Stimulated activated CD4-positive, alpha-beta T cell treated with anti-CD3 and anti-CD28 coated beads, Interleukin-4, amount 100 ng/mL, for 1 hour (primary cell): ENCODE measurements at regions not wholly inside any gene's neighbourhood (a gene's known extent, or its start where the extent isn't known, plus 50 kb on each side); places are given as distances from the start of the nearest gene placed in this dataset.
"Not testable (repeated sequence)": the region's sequence is repeated elsewhere in the genome, so short reads cannot be mapped to it uniquely, and the experiment has no call there.

Experiments used
- DNase-seq: peaks from one replicate; pipeline ENCODE4 v3.0.0-alpha.2; 2020

DNA sequence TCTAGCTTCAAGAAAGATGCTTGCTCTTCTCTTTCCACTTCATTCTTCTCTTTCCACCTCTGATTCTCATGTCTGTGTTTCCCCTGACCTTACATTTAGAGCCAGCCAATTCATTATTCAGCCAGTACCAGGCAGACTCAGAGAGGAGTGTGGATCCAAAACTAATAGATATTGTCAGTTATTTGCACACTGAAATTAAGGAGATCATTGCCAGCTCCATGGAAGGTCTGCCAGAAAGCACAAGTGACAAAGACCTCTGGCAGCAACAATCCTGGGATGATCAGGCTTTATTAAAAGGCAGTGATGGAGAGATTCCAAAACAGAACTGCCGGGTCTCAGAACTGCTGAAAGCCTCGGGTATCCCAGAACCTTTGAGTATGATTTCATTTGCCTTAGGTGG is 749.4 kb downstream of the XPNPEP1 start:
- no peak for DNase-seq

DNA sequence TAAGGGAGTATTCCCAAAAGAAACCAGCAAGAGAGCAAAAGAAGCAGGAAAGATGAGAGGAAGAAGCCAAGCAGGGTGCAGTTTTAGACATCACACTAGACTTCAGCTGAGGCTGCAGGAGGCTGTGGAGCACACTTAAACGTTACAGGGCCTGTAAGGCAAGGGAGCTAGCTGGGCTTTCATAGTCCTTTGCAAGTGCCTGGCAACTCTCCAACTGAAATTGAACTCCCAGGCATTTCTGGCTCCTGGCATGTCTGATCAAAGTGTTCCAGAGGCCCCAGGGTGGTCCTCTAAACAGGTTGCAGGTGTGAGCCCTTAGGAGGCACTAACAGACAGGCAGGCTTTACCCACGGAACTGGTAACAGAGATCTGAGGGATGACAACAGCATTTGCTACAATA is 750.2 kb downstream of the XPNPEP1 start:
- DNase-seq, result no peak

DNA sequence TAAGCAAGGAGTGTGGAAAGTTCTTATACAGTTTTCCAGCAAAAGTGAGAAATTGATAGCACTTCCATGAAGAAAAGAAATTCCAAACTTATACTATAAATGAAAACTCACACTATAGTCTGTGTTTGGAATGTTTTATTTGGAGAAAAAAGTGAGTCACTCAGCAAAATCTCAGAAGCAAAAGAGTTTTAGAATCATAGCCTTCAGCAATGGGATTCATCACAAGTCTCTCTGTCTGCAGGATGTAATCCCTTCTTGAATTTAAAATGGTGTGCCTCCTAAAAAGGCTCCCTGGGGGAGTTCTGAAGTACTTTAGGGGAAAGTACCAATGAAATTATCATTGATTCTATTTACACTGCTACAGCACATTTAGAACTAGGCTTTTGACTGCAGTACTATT is 756.4 kb downstream of the XPNPEP1 start:
- no peak for DNase-seq

DNA sequence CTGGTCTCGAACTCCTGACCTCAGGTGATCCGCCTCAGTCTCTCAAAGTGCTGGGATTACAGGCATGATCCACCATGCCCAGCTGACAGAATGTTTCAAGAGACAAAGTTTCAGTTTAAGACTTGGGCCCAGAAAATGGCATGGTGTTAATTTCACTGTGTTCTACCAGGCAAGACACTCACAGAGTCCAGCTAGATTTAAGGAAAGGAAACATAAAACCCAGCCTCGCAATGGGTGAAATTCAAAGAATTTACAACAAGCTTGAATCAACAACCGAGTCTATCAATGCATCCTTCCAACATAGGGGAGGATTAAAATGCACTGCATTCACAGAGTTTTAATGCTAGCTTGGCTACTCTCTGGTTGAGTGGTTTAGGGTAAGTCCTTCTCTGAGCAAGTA is 764.0 kb downstream of the XPNPEP1 start:
- DNase-seq, result no peak

DNA sequence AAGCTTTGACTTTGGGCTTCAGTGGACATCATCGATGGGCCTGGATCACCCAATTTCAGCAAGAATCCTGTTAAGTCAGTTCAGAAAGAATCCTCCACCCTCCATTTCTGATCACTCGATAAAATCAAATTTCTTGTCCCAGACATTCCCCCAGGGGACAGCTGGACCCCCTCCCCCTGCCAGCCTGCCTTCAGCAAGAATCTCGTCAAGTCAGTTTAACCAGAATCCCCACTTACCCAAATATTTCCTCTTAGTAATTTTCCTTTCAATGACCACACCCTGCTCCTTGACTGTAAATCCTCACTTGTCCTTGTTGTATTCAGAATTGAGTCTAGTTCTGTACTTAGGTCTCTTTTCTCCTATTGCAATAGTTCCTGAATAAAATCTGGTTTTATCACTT is 766.9 kb downstream of the XPNPEP1 start:
- DNase-seq, result no peak

DNA sequence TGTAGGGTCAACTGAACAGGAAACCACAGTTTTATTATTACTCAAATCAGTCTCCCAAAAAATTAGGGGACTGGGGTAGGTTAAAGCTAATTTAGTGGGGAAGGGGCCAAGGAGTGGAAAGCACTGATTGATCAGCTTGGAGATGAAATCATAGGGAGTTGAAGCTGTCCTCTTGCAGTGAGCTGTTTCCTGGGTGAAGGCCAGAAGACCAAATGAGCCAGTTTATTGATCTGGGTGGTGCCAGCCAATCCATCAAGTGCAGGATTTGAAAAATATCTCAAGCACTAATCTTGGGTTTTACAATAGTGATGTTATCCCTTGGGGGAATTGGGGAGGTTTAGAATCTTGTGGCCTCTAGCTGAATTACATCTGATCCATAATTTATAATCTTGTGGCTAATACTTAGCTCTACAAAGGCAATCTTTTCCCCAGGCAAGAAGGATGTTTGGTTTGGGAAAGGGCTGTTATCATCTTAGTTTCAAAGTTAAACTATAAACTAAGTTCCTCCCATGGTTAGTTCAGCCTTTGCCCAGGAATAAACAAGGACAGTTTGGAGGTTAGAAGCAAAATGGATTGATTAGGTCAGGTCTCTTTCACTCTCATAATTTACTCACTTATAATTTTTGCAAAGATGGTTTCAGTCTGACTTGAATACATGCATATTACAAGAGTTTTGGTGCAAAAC is 773.5 kb downstream of the XPNPEP1 start:
- no peak for DNase-seq

DNA sequence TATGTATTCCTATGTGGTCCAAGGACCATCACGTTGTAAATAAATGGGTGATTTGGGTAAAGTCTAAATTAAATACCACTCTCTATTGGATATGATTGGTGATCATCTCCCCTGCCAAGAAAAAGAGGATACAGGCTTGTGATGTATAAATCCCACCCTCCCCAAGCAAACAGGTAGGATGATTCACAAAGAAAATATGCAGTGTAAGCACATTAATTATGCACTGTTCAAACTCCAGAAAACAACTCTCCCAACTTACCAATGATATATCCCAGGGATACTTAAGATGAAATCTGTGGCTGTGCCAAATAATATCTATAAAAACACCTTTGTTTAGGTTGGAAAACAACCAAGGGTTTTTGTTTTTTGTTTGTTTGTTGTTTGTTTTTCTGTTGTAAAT is 795.9 kb downstream of the XPNPEP1 start:
- no peak for DNase-seq

DNA sequence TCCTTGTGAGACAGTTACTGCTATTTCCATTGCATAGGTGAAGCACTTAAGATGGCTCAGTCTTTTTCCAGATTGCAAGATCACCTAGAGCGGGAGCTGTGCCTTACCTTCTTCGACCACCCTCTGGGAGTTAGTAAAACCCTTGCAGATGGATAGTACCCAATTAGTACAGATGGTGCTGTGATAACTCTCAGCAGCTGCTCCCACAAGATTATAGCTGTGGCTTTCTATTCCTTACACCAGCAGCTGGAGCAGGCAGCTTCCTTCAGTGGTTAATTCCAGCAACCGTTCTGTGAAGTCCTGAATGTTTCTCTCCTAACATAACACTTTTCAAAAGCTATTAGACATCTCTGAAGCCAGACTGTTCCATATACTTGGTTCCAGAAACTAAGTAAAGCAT is 796.8 kb downstream of the XPNPEP1 start:
- DNase-seq, result no peak

DNA sequence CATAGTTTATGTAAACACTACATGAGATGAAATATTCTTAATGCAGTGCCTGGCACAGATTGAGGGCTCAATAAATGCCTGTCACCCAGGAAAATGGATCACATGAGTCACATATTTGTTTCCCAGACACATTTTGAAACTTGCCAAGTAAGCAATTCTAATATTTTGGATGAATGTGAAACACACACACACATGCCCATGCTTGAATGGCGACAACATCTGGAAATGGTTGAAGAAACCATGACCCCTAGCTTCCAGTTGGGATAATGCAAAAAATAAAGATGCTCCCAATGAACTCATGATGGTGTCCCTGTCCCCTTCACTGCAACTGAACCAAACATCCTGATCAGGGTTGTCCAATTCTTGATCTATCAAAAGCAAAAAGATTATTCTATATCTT is 797.3 kb downstream of the XPNPEP1 start:
- no peak for DNase-seq

DNA sequence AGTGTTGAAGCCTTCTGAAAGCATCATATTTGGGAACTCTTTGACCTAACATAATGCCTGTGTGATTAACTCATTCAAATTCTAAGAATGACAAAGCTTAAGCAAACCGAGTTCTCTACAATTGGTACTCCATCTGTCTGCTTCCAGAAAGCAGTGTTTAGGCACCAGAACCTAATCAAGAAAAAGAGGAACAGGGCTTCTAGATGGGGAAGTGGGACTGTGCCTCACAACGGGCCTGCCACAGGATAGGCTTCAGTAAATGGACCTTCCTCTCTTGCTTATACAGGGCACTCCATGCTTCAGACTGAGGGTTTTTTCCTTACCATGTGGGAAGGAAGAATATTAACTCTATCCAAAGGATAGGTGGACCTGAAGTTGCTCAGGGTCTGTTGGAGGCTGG is 808.1 kb downstream of the XPNPEP1 start:
- DNase-seq, result no peak

DNA sequence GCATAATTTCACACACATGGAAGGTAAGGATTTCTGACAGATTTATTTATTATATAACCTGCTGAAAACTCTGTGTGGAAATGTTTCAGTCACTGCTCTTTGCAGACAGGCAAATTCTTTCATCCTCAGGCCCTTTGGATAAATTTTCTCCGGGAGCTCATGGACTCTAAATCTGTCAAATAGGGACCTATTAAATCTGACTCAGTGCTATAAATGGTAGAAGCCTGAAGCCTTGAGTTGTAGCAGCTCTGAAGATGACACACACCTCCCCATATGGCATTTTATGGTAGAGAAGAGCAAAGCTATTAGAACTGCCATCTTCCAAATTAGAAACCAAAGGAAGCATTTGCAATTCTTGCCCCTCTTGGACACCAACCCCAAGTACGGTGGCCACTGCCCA is 808.7 kb downstream of the XPNPEP1 start:
- DNase-seq, result no peak

DNA sequence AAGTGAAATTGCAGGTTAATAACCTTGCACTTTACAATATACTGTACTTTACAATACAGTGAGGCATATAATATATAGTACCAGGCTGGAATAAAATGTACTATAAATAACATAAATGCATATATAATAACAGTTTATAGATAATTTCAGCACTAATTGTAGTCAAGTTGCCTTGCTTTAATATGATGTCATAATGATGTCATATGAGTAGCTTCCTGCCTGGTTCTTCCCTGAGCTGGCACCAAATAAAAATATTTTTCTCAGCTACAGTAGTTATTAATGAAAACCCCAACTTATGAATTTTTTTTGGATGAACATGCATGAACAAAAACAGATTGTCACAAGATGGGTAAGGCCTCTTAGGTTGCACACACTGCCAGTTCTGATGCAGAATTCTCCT is 816.7 kb downstream of the XPNPEP1 start:
- no peak for DNase-seq

DNA sequence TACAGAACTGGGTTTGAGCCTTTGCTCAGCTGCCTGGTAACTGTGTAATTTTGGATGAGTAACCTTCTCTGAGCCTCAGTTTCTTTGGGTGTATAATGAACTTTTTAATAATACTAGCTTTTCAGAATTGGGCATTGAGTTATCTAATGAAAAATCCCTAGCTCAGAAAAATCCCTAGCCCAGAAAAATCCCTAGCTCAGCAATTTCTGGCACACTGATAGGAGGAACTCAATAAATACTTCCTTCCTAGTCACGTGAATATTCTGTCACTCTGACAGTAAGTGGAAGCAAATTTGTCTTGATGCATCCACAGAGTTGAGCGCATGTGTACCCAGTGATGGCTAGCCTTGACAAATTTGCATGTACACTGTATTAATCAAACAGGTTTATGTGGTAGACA is 817.6 kb downstream of the XPNPEP1 start:
- DNase-seq, result no peak

DNA sequence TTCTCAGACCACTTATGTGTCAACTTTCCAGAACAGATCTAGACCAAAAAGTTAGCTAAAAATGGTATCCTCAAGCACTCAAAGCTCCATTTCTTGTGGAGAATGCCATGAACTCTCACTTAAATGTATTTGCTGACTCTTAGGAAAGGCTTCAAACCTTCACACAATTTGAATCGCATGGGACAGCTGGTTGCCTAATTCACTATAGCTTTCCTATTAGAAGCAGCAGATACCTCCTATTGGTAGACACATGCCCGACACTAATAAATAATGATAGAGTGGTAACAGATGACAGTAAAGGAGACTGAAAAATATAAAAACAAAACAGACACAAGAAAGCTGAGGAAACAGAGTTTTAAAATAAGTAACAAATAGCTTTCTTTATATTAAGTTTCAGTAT is 818.5 kb downstream of the XPNPEP1 start:
- no peak for DNase-seq

DNA sequence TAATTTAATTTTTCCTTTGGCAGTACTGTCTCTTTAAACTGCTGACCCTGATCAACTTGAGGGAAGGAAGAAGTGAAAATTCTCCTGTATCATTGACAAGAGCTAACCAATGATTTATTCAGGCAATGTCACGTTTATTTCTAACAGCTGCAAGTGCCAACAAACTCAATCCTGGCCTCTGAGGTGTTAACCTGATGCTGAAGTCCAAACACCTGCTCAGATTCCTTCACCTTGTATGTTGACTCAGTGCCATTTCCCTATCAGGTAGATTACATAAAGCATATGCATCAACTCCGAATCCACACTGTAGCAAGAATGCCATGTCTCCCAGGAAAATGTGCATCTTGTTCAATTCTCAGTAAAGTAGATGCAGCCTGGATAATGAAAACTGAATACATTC is 820.0 kb downstream of the XPNPEP1 start:
- no peak for DNase-seq

DNA sequence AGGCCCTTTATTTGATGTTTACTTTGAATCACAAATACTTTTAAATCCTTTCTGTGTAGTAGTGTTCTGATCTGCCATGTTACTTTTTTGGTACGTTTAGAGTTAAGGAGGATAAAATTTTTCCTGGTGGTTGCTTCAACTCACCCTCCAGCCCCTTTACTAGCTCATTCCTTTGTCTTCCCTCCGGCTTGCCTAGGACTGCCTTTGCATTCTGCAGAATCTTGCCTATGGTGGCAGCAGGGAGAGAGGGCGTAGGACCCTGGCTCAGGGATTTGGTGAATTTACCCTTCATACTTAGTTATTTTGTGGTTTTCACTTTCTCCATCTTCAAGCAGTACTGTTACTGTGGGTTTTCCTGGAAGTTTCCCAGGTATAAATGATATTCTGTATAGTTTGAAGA is 833.5 kb downstream of the XPNPEP1 start:
- no peak for DNase-seq

DNA sequence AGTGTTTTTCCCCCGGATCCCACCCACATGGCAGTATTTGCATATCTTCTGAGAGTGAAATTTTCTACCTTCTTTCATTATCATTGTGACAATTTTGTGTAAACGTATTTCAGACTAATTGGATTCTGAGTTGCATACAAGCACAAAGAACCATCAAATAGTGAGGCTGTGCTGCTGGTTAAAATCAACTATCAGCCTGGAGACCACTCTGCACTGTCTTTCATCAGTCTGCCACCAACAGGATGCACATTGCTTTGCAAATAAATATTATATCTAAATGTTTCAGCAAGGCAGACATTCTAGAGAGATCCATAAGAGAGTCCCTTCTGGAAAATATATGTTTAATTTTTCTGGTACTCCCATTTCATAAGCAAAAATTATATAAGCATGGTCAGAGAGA is 851.8 kb downstream of the XPNPEP1 start:
- DNase-seq, result no peak

DNA sequence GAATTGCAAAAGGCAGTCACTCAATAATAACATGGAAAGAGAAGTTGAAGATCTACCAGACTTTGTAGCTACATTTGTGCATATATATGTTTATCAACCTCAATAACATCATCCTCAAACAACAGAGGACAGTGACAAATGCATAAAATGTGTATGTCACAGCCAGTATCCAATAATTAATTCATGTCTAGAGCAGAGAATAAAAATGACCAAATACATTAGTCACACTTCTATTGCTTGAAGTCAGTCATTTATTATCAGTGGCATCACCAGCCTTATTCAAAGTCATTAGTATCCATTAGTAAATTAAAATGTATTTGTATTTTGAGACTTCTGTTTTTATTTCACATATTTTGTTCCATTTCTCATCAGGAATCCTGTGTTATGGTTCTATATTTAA is 852.8 kb downstream of the XPNPEP1 start:
- no peak for DNase-seq

DNA sequence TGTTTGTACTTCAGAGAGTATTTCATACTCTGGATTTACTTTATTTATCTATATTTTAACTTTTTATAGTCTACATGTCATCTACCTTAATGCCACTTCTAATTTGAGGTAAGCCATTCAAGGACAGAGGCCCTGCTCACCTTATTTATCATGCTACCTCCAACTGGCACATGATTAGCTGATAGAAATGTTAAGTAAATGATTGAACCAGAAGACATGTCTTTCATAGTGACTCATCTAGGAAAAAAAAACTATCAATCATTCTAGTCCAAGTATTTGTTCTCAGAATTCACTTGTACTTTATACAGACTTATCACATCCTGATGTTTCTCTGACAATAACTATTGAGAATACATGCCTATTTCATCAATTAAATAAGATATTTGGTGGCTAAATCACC is 856.3 kb downstream of the XPNPEP1 start:
- DNase-seq, result no peak

DNA sequence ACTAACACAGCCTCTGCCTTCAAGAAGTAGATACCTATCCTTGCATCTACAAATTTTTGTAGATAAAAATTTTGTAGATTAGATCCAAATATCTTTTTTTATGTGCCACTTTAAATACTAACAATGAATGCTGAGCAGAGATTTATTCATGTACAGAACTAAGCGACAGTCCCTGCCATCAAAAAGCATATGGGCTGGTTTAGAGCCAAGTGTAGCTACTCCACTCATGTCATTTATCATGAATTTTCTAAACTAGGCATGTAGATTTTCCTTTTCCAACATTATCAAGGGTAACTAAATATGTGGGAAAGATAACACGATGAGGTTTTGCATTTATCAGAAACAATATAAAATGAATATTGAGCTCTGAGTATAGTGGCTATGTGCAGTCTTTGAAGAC is 857.5 kb downstream of the XPNPEP1 start:
- DNase-seq, result no peak

DNA sequence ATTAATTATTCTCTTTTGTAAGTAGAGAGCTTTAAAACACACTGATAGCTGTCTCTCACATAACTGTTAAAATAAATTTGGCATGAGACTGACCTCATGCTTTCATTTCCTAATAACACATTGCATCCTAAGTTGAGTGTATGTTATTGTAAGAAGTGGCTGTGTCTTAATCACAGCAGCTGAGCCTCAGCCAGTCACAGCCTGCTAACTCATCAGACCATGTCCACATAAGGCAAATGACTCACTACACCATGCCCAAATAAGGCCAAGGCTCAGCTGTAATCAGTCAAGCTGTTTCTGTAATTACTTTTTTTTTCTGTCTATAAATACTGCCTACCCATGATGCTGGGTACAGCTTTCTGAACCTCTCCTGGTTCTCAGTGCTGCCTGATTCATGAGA is 860.9 kb downstream of the XPNPEP1 start:
- DNase-seq, result no peak

DNA sequence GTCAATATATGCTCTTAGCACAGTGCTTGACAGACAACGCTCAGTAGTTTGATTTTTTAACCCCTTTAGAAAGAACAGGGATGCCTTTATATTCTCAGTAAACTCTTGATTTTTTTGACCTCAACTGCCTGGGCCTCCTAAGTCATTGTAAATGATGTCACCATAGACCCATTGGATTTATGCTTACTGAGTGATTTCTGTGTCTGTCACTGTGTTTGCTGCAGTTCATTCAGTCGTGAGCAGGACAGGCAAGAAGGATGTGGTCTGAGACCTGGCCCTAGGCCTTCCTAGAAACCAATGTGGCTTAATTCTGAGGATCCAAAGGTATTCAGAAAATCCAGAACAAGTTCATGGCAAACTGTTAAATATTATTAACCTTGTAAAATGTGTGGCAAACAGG is 868.1 kb downstream of the XPNPEP1 start:
- no peak for DNase-seq

DNA sequence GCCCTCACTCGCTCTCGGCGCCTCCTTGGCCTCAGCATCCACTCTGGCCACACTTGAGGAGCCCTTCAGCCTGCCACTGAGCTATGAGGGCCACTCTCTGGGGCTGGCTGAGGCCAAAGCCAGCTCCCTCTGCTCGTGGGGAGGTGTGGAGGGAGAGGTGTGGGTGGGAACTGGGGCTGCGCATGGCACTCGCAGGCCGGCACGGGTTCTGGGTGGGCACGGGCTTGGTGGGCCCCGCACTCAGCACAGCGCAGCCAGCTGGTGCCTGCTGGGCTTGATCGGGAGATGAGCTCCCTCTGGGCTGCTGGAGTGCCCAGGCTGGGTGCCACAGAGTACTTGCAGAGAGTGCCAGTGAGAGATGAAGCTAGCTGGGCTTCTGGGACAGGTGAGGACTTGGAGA is 875.5 kb downstream of the XPNPEP1 start:
- DNase-seq, result no peak

DNA sequence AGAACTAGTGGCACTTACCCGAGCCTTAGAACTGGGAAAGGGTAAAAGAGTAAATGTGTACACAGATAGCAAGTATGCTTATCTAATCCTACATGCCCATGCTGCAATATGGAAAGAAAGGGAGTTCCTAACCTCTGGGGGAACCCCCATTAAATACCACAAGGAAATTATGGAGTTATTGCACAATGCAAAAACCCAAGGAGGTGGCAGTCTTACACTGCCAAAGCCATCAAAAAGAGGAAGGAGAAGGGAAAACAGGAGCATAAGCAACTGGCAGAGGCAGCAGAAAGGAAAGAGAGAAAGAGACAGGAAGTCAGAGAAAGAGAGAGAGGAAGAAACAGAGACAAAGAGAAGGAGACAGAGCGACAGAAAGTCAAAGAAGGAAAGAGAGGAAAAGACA is 876.9 kb downstream of the XPNPEP1 start:
- not testable (repeated sequence) for DNase-seq

DNA sequence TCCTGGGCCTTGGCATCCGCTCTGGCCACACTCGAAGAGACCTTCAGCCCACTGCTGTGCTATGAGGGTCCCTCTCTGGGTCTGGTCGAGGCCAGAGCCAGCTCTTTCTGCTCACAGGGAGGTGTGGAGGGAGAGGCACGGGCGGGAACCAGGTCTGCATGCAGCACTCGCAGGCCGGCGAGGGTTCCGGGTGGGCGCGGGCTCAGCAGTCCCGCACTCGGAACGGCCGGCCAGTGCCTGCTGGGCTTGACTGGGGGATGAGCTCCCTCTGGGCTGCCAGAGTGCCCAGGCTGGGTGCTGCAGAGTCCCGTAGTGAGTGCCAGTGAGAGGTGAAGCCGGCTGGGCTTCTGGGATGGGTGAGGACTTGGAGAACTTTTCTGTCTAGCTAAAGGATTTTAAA is 882.7 kb downstream of the XPNPEP1 start:
- no peak for DNase-seq

DNA sequence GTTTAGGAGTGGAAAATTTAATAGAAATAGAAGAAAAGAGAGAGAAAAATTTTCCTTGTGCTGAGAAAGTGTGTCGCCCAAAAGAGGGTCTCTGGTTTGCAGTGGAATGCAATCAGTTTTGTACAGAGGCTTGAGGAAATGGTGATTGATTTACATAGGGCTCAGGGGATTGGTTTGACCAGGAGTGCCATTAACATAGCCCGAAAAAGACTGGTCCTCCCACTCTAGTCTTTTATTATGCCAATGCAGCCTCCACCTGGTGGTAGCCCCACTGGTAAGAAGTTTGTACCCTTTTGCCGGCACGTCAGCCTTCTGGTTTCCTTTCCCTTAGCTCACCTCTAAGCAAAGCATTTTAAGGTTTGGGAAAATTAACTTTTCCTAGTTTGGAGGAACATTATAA is 885.3 kb downstream of the XPNPEP1 start:
- no peak for DNase-seq
